Trophoblast cell (in vitro differentiated cells and primary cell): ENCODE measurements at regions not wholly inside any gene's neighbourhood (a gene's known extent, or its start where the extent isn't known, plus 50 kb on each side); places are given as distances from the start of the nearest gene placed in this dataset.

Experiments used
- DNase-seq, 2 donors: peaks; one replicate each; pipeline ENCODE4 v3.0.0-alpha.2; 2016
- H2AFZ ChIP-seq: 2 replicates; pipeline ENCODE4 v1.6.1; 2013; ENCODE audit warnings: low read length, moderate library complexity, mild to moderate bottlenecking; ENCODE audit not compliant: insufficient read depth, poor library complexity
- H2AK5ac ChIP-seq: 2 replicates; pipeline ENCODE4 v1.6.1; 2013; ENCODE audit warnings: mild to moderate bottlenecking, low read length
- H2BK120ac ChIP-seq: 2 replicates; pipeline ENCODE4 v1.6.1; 2013; ENCODE audit warnings: low read length, mild to moderate bottlenecking, moderate library complexity; ENCODE audit not compliant: insufficient read depth, poor library complexity
- H2BK12ac ChIP-seq: 2 replicates; pipeline ENCODE4 v1.6.1; 2013; ENCODE audit warnings: mild to moderate bottlenecking, low read length, moderate library complexity
- H2BK5ac ChIP-seq: 2 replicates; pipeline ENCODE4 v1.6.1; 2013; ENCODE audit warnings: low read length, low read depth, moderate library complexity, mild to moderate bottlenecking; ENCODE audit not compliant: poor library complexity
- H3K14ac ChIP-seq: 2 replicates; pipeline ENCODE4 v1.6.1; 2013; ENCODE audit warnings: mild to moderate bottlenecking, low read length
- H3K18ac ChIP-seq: 2 replicates; pipeline ENCODE4 v1.6.1; 2013; ENCODE audit warnings: mild to moderate bottlenecking, low read length
- H3K23ac ChIP-seq: 2 replicates; pipeline ENCODE4 v1.6.1; 2013; ENCODE audit warnings: low read length
- H3K27ac ChIP-seq: 2 replicates; pipeline ENCODE4 v1.5.1; 2013; ENCODE audit warnings: low read depth, mild to moderate bottlenecking, inconsistent platforms, low read length, moderate library complexity
- H3K27me3 ChIP-seq: 2 replicates; pipeline ENCODE4 v1.6.1; 2013; ENCODE audit warnings: inconsistent platforms, mild to moderate bottlenecking, low read length, moderate library complexity; ENCODE audit not compliant: insufficient read depth
- H3K36me3 ChIP-seq, 2 experiments: 1 replicate in 1 of 2; 2 replicates in 1 of 2; pipeline ENCODE4 v1.6.1; 2013; ENCODE audit warnings: low read length in 2 of 2, mild to moderate bottlenecking in 2 of 2, moderate library complexity in 1 of 2; ENCODE audit not compliant: insufficient read depth in 2 of 2, control insufficient read depth in 1 of 2
- H3K4ac ChIP-seq: 2 replicates; pipeline ENCODE4 v1.6.1; 2013; ENCODE audit warnings: low read depth, mild to moderate bottlenecking, low read length, moderate library complexity
- H3K4me1 ChIP-seq, 2 experiments: 1 replicate in 1 of 2; 2 replicates in 1 of 2; pipeline ENCODE4 v1.6.1; 2013; ENCODE audit warnings: low read length in 2 of 2, mild to moderate bottlenecking in 2 of 2, moderate library complexity in 1 of 2; ENCODE audit not compliant: insufficient read depth in 2 of 2, control insufficient read depth in 1 of 2
- H3K4me2 ChIP-seq: 2 replicates; pipeline ENCODE4 v1.6.1; 2013; ENCODE audit warnings: inconsistent platforms, mild to moderate bottlenecking, low read length, moderate library complexity
- H3K4me3 ChIP-seq: 2 replicates; pipeline ENCODE4 v1.5.1; 2013; ENCODE audit warnings: mild to moderate bottlenecking, low read depth, low read length, inconsistent platforms
- H3K79me1 ChIP-seq: one replicate; pipeline ENCODE4 v1.6.1; 2013; ENCODE audit warnings: low read length
- H3K79me2 ChIP-seq: 2 replicates; pipeline ENCODE4 v1.6.1; 2013; ENCODE audit warnings: low read length, mild to moderate bottlenecking; ENCODE audit not compliant: control insufficient read depth, insufficient read depth, poor library complexity
- H3K9ac ChIP-seq: 2 replicates; pipeline ENCODE4 v1.6.1; 2013; ENCODE audit warnings: mild to moderate bottlenecking, low read length
- H3K9me3 ChIP-seq: 2 replicates; pipeline ENCODE4 v1.6.1; 2013; ENCODE audit warnings: low read depth, mild to moderate bottlenecking, control low read depth, inconsistent platforms, low read length; ENCODE audit not compliant: insufficient read depth
- H4K12ac ChIP-seq: 2 replicates; pipeline ENCODE4 v1.6.1; 2013; ENCODE audit warnings: low read depth, mild to moderate bottlenecking, low read length, moderate library complexity
- H4K8ac ChIP-seq: 2 replicates; pipeline ENCODE4 v1.6.1; 2013; ENCODE audit warnings: low read depth, mild to moderate bottlenecking, low read length, moderate library complexity
- H4K91ac ChIP-seq: one replicate; pipeline ENCODE4 v1.6.1; 2013; ENCODE audit warnings: low read depth, mild to moderate bottlenecking, low read length, moderate library complexity
- WGBS: extraction: QIAGEN DNeasy Blood & Tissue Kit; methylation state at CpG from one replicate; pipeline ENCODE4 v1.1.7; 2013; ENCODE audit warnings: missing lambda C conversion rate; ENCODE audit not compliant: insufficient read length, insufficient coverage; ENCODE audit errors: extremely low coverage; 5-methylcytosine and 5-hydroxymethylcytosine counted together

- Histone ChIP-seq H3K36me3 (no peaks in the 10 kb centered on the region), H3K4me3 (no peak overlapping the region), H4K91ac (no peak overlapping the region), H3K9me3 (no peaks in the 10 kb centered on the region), H3K23ac (no peak overlapping the region), H3K27ac (no peak overlapping the region), H2BK120ac (no peak overlapping the region), H3K27me3 (no peaks in the 10 kb centered on the region), H2BK5ac (no peak overlapping the region), H2BK12ac (no peak overlapping the region), H3K18ac (no peak overlapping the region), H4K12ac (no peak overlapping the region), H4K8ac (no peak overlapping the region), H3K4me1 (no peaks in the 10 kb centered on the region), H3K4me2 (no peak overlapping the region), H3K79me2 (no peaks in the 10 kb centered on the region), H3K79me1 (no peaks in the 10 kb centered on the region), H2AK5ac (no peak overlapping the region), H3K14ac (no peak overlapping the region), H2AFZ (no peak overlapping the region), H3K9ac (no peak overlapping the region), H3K4ac (no peak overlapping the region)
- WGBS: no CpG with 5 or more reads among the region's 4 CpGs
- no peak for DNase-seq
Observed at GRCh38 chr6:27736686-27737085, 175.5 kb downstream of the OR2B2 start.

DNA sequence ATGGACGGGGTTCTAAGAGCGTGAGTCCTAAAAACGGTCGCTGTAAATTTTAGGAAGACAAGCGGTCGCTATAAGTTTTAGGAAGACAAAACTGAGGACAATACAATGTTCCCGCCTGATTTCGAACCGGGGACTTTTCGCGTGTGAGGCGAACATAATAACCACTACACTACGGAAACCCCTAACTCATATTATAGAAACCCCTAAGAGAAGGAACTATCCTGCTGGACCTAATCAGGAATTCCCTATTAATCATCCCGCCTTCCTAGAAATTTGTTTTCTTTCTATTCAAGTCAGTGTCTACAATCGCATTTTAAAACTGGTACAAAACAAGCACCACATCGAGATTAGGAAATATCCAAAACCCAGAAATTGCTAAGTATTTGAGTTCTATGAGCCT is 183.8 kb downstream of the OR2B2 start:
- Histone ChIP-seq H3K36me3 (no peaks in the 10 kb centered on the region), H3K4ac (no peak overlapping the region), H4K8ac (no peak overlapping the region), H3K4me2 (no peak overlapping the region), H3K27me3 (no peaks in the 10 kb centered on the region), H4K91ac (no peak overlapping the region), H3K79me2 (no peaks in the 10 kb centered on the region), H3K9ac (no peak overlapping the region), H3K23ac (no peak overlapping the region), H3K14ac (no peak overlapping the region), H2AFZ (no peak overlapping the region), H3K9me3 (no peaks in the 10 kb centered on the region), H3K18ac (no peak overlapping the region), H3K4me3 (no peak overlapping the region), H2BK12ac (no peak overlapping the region), H3K4me1 (no peaks in the 10 kb centered on the region), H4K12ac (no peak overlapping the region), H3K27ac (no peak overlapping the region), H2AK5ac (no peak overlapping the region), H3K79me1 (no peaks in the 10 kb centered on the region), H2BK5ac (no peak overlapping the region), H2BK120ac (no peak overlapping the region)
- WGBS: no CpG with 5 or more reads among the region's 16 CpGs
- no peak for DNase-seq

- Histone ChIP-seq H3K4me3 (no peak overlapping the region), H2AK5ac (no peak overlapping the region), H3K79me2 (no peaks in the 10 kb centered on the region), H4K91ac (no peak overlapping the region), H3K4me1 (no peaks in the 10 kb centered on the region), H3K27me3 (no peaks in the 10 kb centered on the region), H3K4ac (no peak overlapping the region), H3K23ac (no peak overlapping the region), H2BK12ac (no peak overlapping the region), H2AFZ (no peak overlapping the region), H4K12ac (no peak overlapping the region), H3K79me1 (no peaks in the 10 kb centered on the region), H3K18ac (no peak overlapping the region), H3K36me3 (no peaks in the 10 kb centered on the region), H2BK120ac (no peak overlapping the region), H2BK5ac (no peak overlapping the region), H4K8ac (no peak overlapping the region), H3K9me3 (no peaks in the 10 kb centered on the region), H3K4me2 (no peak overlapping the region), H3K9ac (no peak overlapping the region), H3K27ac (no peak overlapping the region), H3K14ac (no peak overlapping the region)
- WGBS: no CpG with 5 or more reads among the region's 10 CpGs
- no peak for DNase-seq
Observed at GRCh38 chr6:27726619-27727023, 185.6 kb downstream of the OR2B2 start.

DNA sequence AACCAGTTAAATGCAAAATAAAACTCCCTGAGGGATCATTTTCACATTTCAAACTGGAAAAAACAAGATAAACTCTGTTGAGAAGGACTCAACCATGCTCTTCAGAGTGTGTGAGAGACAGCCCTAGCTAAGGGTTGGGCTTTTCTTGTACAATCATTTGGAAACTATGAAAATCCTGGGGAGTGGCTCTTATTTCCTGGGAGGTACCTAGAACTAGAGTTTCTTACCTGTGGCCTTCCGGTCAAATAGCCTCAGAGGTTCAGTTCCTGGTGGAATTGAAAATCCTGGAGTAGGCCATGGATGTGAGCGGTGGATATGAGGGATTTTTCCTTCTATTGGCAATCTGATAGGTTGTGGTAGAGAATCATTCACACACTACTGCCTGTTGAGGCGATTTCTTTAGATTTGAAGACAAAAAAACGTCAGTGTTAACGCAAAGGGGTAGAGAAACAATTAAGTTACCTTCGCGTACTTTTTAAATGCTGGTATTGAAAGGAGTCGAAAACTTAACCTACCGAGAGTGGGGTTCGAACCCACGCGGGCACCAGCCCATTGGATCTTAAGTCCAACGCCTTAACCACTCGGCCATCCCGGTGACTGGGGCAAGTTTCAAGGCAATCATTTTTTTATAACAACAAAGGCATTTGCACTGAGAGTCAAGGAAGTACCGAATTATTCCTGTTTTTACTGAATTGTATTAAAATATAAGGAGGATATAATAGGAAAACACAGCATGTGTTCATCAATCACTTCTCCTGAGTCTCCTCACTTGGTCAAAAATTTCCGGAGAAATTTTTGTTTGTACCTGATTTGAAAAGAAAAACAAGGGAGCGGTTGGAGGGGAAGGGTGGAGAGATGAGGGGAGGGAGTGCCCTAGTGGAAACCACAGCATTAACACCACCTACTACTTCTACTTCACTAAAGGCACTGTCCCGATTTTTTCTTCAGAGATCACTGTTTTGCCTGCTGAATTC is 191.3 kb downstream of the OR2B2 start:
- H3K4me3 ChIP-seq: no peak overlapping the region
- DNase-seq: no peak
- no peaks in the 10 kb centered on the region for H3K9me3 ChIP-seq
- no peak overlapping the region for H4K91ac ChIP-seq
- no peak overlapping the region for H3K18ac ChIP-seq
- no peak overlapping the region for H3K23ac ChIP-seq
- H3K4ac ChIP-seq: no peak overlapping the region
- H2AK5ac ChIP-seq: no peak overlapping the region
- H3K4me2 ChIP-seq: peak overlapping the region; percentile 33
- H3K27ac ChIP-seq: no peak overlapping the region
- H2BK5ac ChIP-seq: no peak overlapping the region
- H2AFZ ChIP-seq: no peak overlapping the region
- H3K27me3 ChIP-seq: no peaks in the 10 kb centered on the region
- no peak overlapping the region for H3K14ac ChIP-seq
- H3K4me1 ChIP-seq: no peaks in the 10 kb centered on the region
- WGBS: no CpG with 5 or more reads among the region's 19 CpGs
- H2BK12ac ChIP-seq: no peak overlapping the region
- H2BK120ac ChIP-seq: no peak overlapping the region
- H3K36me3 ChIP-seq: no peaks in the 10 kb centered on the region
- H3K79me2 ChIP-seq: no peaks in the 10 kb centered on the region
- no peak overlapping the region for H4K12ac ChIP-seq
- H3K9ac ChIP-seq: no peak overlapping the region
- no peak overlapping the region for H4K8ac ChIP-seq
- H3K79me1 ChIP-seq: no peaks in the 10 kb centered on the region
